KMS-11 (cell line): ENCODE measurements at regions not wholly inside any gene's neighbourhood (a gene's known extent, or its start where the extent isn't known, plus 50 kb on each side); places are given as distances from the start of the nearest gene placed in this dataset.

Experiments
- H2AFZ ChIP-seq: fragments of 200-600 bp; sonication (generic); 2 replicates; pipeline ENCODE4 v1.6.1; 2016; ENCODE audit warnings: antibody characterized with exemption, mixed run types, low read depth
- H3K27ac ChIP-seq: fragments of 200-600 bp; sonication (generic); 2 replicates; pipeline ENCODE4 v1.6.1; 2016; ENCODE audit warnings: mild to moderate bottlenecking, mixed run types
- H3K27me3 ChIP-seq: fragments of 200-600 bp; sonication (generic); 2 replicates; pipeline ENCODE4 v1.6.1; 2017; ENCODE audit warnings: mild to moderate bottlenecking, low read depth, mixed run types, moderate library complexity; ENCODE audit not compliant: insufficient read depth
- H3K36me3 ChIP-seq: fragments of 200-600 bp; sonication (generic); 2 replicates; pipeline ENCODE4 v1.6.1; 2017; ENCODE audit warnings: mild to moderate bottlenecking, mixed run types; ENCODE audit not compliant: insufficient read depth
- H3K4me1 ChIP-seq: fragments of 200-600 bp; sonication (generic); 2 replicates; pipeline ENCODE4 v1.6.1; 2016; ENCODE audit warnings: mild to moderate bottlenecking, low read depth, mixed run types; ENCODE audit not compliant: poor library complexity, severe bottlenecking
- H3K4me2 ChIP-seq: fragments of 200-600 bp; sonication (generic); 2 replicates; pipeline ENCODE4 v1.7.0; 2016; ENCODE audit warnings: mild to moderate bottlenecking, mixed run types
- H3K4me3 ChIP-seq: fragments of 200-600 bp; sonication (generic); IDR thresholded peaks from 2 replicates; pipeline ENCODE4 v1.6.1; 2017; ENCODE audit warnings: low read depth, low read length, mixed read lengths; ENCODE audit not compliant: insufficient read depth
- H3K79me2 ChIP-seq: fragments of 200-600 bp; sonication (generic); 2 replicates; pipeline ENCODE4 v1.6.1; 2016; ENCODE audit warnings: low read depth, mixed run types; ENCODE audit not compliant: insufficient read depth
- H3K9ac ChIP-seq: fragments of 200-600 bp; sonication (generic); 2 replicates; pipeline ENCODE4 v1.6.1; 2016; ENCODE audit warnings: mild to moderate bottlenecking, mixed run types
- H4K20me1 ChIP-seq: fragments of 200-600 bp; sonication (generic); 2 replicates; pipeline ENCODE4 v1.6.1; 2016; ENCODE audit warnings: mild to moderate bottlenecking, mixed run types; ENCODE audit not compliant: insufficient read depth
- TF ChIP-seq, protein P1 (sequence below): fragments of 200-600 bp; sonication (generic); conservative IDR thresholded peaks from 2 replicates; pipeline ENCODE4 v1.6.1; 2017; ENCODE audit warnings: low read depth, mild to moderate bottlenecking, antibody characterized with exemption, low read length, moderate library complexity, mixed read lengths

DNA sequence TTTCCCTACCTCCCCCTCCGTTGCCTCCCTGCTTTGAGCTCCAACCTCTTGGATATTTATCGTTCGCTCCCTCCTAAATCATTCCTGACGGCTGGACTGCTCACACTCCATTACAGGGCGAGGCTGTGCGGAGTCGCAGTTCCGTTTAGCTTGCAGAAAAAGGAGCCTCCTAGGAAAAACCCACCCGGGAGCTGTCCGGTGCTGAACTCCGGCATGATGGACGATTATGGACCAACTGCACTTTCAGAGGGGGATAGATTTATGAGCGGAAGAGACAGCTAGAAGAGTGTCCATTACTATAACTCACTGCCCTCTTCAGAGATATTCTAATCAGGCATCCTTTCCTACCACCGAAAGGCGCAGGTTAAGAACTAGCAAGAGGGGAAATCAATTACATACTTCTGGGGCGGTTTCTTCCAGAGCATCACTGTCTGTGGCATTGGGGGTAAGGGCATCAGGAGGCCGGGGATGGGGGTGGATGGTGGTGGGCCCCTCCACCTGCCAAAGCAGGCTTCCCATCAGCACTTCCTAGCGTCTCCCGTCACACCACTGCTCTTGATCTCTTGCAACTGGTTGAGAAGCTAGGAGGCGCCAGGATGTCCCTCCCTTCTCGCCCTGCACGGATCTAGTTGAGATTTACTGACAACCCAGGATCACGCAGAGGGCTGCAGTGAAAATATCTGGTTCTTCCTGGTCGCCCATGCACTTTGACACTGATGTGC lies 251.2 kb downstream of the ENGASE start:
- Histone ChIP-seq H3K79me2 (no peaks in the 10 kb centered on the region), H3K4me2 (no peak overlapping the region), H3K27me3 (peaks cover 77% of the 10 kb centered on the region), H3K9ac (no peak overlapping the region), H3K4me3 (no peak overlapping the region), H3K27ac (no peak overlapping the region), H3K36me3 (no peaks in the 10 kb centered on the region), H2AFZ (no peak overlapping the region), H3K4me1 (no peaks in the 10 kb centered on the region), H4K20me1 (no peaks in the 10 kb centered on the region)
- TF ChIP-seq, protein P1, sequence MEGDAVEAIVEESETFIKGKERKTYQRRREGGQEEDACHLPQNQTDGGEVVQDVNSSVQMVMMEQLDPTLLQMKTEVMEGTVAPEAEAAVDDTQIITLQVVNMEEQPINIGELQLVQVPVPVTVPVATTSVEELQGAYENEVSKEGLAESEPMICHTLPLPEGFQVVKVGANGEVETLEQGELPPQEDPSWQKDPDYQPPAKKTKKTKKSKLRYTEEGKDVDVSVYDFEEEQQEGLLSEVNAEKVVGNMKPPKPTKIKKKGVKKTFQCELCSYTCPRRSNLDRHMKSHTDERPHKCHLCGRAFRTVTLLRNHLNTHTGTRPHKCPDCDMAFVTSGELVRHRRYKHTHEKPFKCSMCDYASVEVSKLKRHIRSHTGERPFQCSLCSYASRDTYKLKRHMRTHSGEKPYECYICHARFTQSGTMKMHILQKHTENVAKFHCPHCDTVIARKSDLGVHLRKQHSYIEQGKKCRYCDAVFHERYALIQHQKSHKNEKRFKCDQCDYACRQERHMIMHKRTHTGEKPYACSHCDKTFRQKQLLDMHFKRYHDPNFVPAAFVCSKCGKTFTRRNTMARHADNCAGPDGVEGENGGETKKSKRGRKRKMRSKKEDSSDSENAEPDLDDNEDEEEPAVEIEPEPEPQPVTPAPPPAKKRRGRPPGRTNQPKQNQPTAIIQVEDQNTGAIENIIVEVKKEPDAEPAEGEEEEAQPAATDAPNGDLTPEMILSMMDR, result no peak

DNA sequence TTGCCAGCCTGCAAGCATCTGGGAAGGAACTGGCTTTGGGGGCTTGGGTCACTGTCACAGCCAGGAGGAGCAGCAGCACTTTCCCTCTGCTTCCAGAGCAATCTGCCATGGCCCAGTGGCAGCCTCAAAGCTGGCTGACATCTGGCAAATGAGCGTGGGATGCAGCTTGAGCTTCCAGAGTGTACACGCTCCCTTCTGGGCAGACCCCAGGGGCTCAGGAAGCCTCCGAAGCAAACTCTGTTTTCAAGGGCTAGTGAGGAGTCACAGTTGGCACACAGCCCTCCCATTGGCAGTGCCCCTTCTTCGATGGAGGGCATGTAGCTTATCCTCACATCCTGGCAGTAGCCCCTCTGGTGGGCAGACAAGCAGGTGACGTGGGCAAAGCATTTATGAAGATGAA lies 249.6 kb downstream of the ENGASE start:
- no peaks in the 10 kb centered on the region for H4K20me1 ChIP-seq
- H3K9ac ChIP-seq, result no peak overlapping the region
- H3K36me3 ChIP-seq, result no peaks in the 10 kb centered on the region
- no peak overlapping the region for H2AFZ ChIP-seq
- TF ChIP-seq, protein P1, result no peak
- no peaks in the 10 kb centered on the region for H3K4me1 ChIP-seq
- peaks cover 76% of the 10 kb centered on the region for H3K27me3 ChIP-seq
- H3K4me2 ChIP-seq, result no peak overlapping the region
- no peak overlapping the region for H3K27ac ChIP-seq
- H3K79me2 ChIP-seq, result no peaks in the 10 kb centered on the region
- H3K4me3 ChIP-seq, result no peak overlapping the region

DNA sequence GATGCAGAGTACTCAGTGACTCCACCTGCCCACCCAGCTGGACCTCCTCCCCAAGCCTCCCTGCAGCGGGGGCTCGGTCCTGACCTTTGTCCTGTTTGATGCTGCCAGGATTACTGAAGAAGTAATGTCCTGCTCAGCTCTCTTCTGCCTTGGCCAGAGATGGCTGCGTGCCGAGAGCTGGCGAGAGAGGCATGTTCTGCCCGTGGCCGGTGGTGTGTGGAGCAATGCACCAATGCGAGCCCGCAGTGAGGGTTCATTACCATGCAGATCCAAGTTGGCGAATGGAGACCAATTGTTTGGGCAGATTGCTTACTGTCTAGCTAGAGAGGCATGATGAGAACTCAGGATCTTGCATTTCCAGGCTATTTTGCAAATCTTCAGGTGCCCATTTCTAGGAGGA lies 248.9 kb downstream of the ENGASE start:
- Histone ChIP-seq H3K4me2 (no peak overlapping the region), H3K27ac (no peak overlapping the region), H2AFZ (no peak overlapping the region), H3K4me3 (no peak overlapping the region), H3K79me2 (no peaks in the 10 kb centered on the region), H3K4me1 (no peaks in the 10 kb centered on the region), H3K36me3 (no peaks in the 10 kb centered on the region), H3K27me3 (peaks cover 76% of the 10 kb centered on the region), H4K20me1 (no peaks in the 10 kb centered on the region), H3K9ac (no peak overlapping the region)
- TF ChIP-seq, protein P1, result no peak

- Histone ChIP-seq H3K4me1 (no peaks in the 10 kb centered on the region), H3K36me3 (no peaks in the 10 kb centered on the region), H3K4me2 (no peak overlapping the region), H3K27me3 (peaks cover 78% of the 10 kb centered on the region), H2AFZ (no peak overlapping the region), H3K27ac (no peak overlapping the region), H3K79me2 (no peaks in the 10 kb centered on the region), H4K20me1 (no peaks in the 10 kb centered on the region), H3K4me3 (no peak overlapping the region), H3K9ac (no peak overlapping the region)
- TF ChIP-seq, protein P1, result no peak
Observed at GRCh38 chr17:79322211-79323123, 247.8 kb downstream of the ENGASE start.
